ENCODE measurements at regions not wholly inside any gene's neighbourhood (a gene's known extent, or its start where the extent isn't known, plus 50 kb on each side); places are given as distances from the start of the nearest gene placed in this dataset.
A peak's percentile ranks its signal among the peaks of the same experiment; 100 is the strongest.
"Not testable (repeated sequence)": the region's sequence is repeated elsewhere in the genome, so short reads cannot be mapped to it uniquely, and the experiment has no call there.

GRCh38 chr12:46628176-46628575 is 197.6 kb downstream of the SLC38A4 start:
- WGBS (ENCODE audit: insufficient coverage), result no CpG with 5 or more reads among the region's 1 CpG
- peaks cover 0 to 3% (median 0%) of the 10 kb centered on the region in 3 donors for H3K9me3 Mint-ChIP-seq
- CTCF ChIA-PET, result no interaction called here

GRCh38 chr12:46627686-46628085 is 198.1 kb downstream of the SLC38A4 start:
- no peaks in the 10 kb centered on the region for H3K27me3 ChIP-seq (replicated peaks in 1 of 2; ENCODE audit: control insufficient read depth in 2 of 2, extremely low read depth in 1 of 2, insufficient read depth in 2 of 2, low read length in 1 of 2)
- POLR2A ChIA-PET, result no interaction called here
- no peaks in the 10 kb centered on the region for H3K9me3 ChIP-seq
- H3K27ac ChIP-seq (ENCODE audit: low read length), result no peak overlapping the region
- no peak for DNase-seq
- H3K4me3 Mint-ChIP-seq, result no peak overlapping the region
- no peak overlapping the region for H3K4me3 ChIP-seq (ENCODE audit: control insufficient read depth in 1 of 2, extremely low read depth in 1 of 2, low read length in 1 of 2)
- peaks cover 7 to 10% (median 8%) of the 10 kb centered on the region in 3 donors for H3K4me1 Mint-ChIP-seq
- H3K36me3 ChIP-seq (ENCODE audit: control insufficient read depth in 2 of 2, extremely low read depth in 1 of 2, insufficient read depth in 1 of 2, low read length in 1 of 2), result no peaks in the 10 kb centered on the region
- no peak for ATAC-seq (replicated peaks in 1 of 4)
- H3K36me3 Mint-ChIP-seq, result no peaks in the 10 kb centered on the region
- no peaks in the 10 kb centered on the region for H3K27me3 Mint-ChIP-seq
- no peak overlapping the region for H3K27ac Mint-ChIP-seq
- CTCF ChIA-PET, result interaction anchor here in 1 of 2 donors (0.7 kb wide), 1 partner anchor 42 kb away, joined by 3 read pairs; no protein-coding TSS in a partner anchor
- 94% methylated on average over 2 of the region's 3 CpGs for whole genome bisulfite sequencing (ENCODE audit: insufficient coverage)
- H3K4me1 ChIP-seq (ENCODE audit: control insufficient read depth in 1 of 2, extremely low read depth in 1 of 2, insufficient read depth in 2 of 2, low read length in 2 of 2), result peaks cover 0 to 4% of the 10 kb centered on the region in 2 experiments
- no peaks in the 10 kb centered on the region for H3K9me3 Mint-ChIP-seq

More at GRCh38 chr12:46628176-46628575, 197.6 kb downstream of the SLC38A4 start:
- Mint-ChIP-seq H3K27me3 (no peaks in the 10 kb centered on the region), H3K4me3 (no peak overlapping the region), H3K36me3 (no peaks in the 10 kb centered on the region), H3K4me1 (peaks cover 7 to 10% (median 8%) of the 10 kb centered on the region in 3 donors), H3K27ac (no peak overlapping the region)
- Histone ChIP-seq H3K27me3 (replicated peaks in 1 of 2; ENCODE audit: control insufficient read depth in 2 of 2, extremely low read depth in 1 of 2, insufficient read depth in 2 of 2, low read length in 1 of 2) (no peaks in the 10 kb centered on the region), H3K4me3 (ENCODE audit: control insufficient read depth in 1 of 2, extremely low read depth in 1 of 2, low read length in 1 of 2) (no peak overlapping the region), H3K9me3 (no peaks in the 10 kb centered on the region), H3K27ac (ENCODE audit: low read length) (no peak overlapping the region), H3K4me1 (ENCODE audit: control insufficient read depth in 1 of 2, extremely low read depth in 1 of 2, insufficient read depth in 2 of 2, low read length in 2 of 2) (peaks cover 0 to 4% of the 10 kb centered on the region in 2 experiments), H3K36me3 (ENCODE audit: control insufficient read depth in 2 of 2, extremely low read depth in 1 of 2, insufficient read depth in 1 of 2, low read length in 1 of 2) (no peaks in the 10 kb centered on the region)
- POLR2A ChIA-PET, result no interaction called here
- DNase-seq (no peak), ATAC-seq (replicated peaks in 1 of 4) (no peak)

- H3K4me1 Mint-ChIP-seq, POLR2A ChIA-PET: not testable (repeated sequence)
- WGBS (ENCODE audit: insufficient coverage), result no CpG with 5 or more reads among the region's 5 CpGs
These were observed 206.3 kb downstream of the SLC38A4 start for GRCh38 chr12:46619474-46619873.

GRCh38 chr12:46617737-46618136 is 208.1 kb downstream of the SLC38A4 start:
- DNase-seq; H3K4me1 Mint-ChIP-seq; H3K27me3 Mint-ChIP-seq; H3K4me1 ChIP-seq (ENCODE audit: control insufficient read depth in 1 of 2, extremely low read depth in 1 of 2, insufficient read depth in 2 of 2, low read length in 2 of 2); CTCF ChIA-PET; H3K27me3 ChIP-seq (replicated peaks in 1 of 2; ENCODE audit: control insufficient read depth in 2 of 2, extremely low read depth in 1 of 2, insufficient read depth in 2 of 2, low read length in 1 of 2); H3K4me3 Mint-ChIP-seq; H3K4me3 ChIP-seq (ENCODE audit: control insufficient read depth in 1 of 2, extremely low read depth in 1 of 2, low read length in 1 of 2); H3K27ac ChIP-seq (ENCODE audit: low read length); H3K9me3 ChIP-seq; H3K36me3 ChIP-seq (ENCODE audit: control insufficient read depth in 2 of 2, extremely low read depth in 1 of 2, insufficient read depth in 1 of 2, low read length in 1 of 2); H3K27ac Mint-ChIP-seq; POLR2A ChIA-PET; ATAC-seq (replicated peaks in 1 of 4): not testable (repeated sequence)
- H3K9me3 Mint-ChIP-seq, result peaks cover 7 to 19% (median 14%) of the 10 kb centered on the region in 3 donors
- peaks cover 14% of the 10 kb centered on the region for H3K36me3 Mint-ChIP-seq
- 95% methylated on average over 7 of the region's 11 CpGs for WGBS (ENCODE audit: insufficient coverage)

More at GRCh38 chr12:46619474-46619873, 206.3 kb downstream of the SLC38A4 start:
- H3K27ac ChIP-seq (ENCODE audit: low read length); H3K4me1 ChIP-seq (ENCODE audit: control insufficient read depth in 1 of 2, extremely low read depth in 1 of 2, insufficient read depth in 2 of 2, low read length in 2 of 2); H3K27me3 ChIP-seq (replicated peaks in 1 of 2; ENCODE audit: control insufficient read depth in 2 of 2, extremely low read depth in 1 of 2, insufficient read depth in 2 of 2, low read length in 1 of 2); H3K36me3 Mint-ChIP-seq; H3K4me3 Mint-ChIP-seq; CTCF ChIA-PET; ATAC-seq (replicated peaks in 1 of 4); H3K27ac Mint-ChIP-seq; H3K4me3 ChIP-seq (ENCODE audit: control insufficient read depth in 1 of 2, extremely low read depth in 1 of 2, low read length in 1 of 2); H3K9me3 ChIP-seq; H3K36me3 ChIP-seq (ENCODE audit: control insufficient read depth in 2 of 2, extremely low read depth in 1 of 2, insufficient read depth in 1 of 2, low read length in 1 of 2); DNase-seq; H3K27me3 Mint-ChIP-seq: not testable (repeated sequence)
- peaks cover 7 to 14% (median 13%) of the 10 kb centered on the region in 3 donors for H3K9me3 Mint-ChIP-seq

GRCh38 chr12:46617167-46617566 is 208.6 kb downstream of the SLC38A4 start:
- no peak overlapping the region for H3K4me3 ChIP-seq (ENCODE audit: control insufficient read depth in 1 of 2, extremely low read depth in 1 of 2, low read length in 1 of 2)
- no peak for ATAC-seq (replicated peaks in 1 of 4)
- Mint-ChIP-seq H3K27ac (no peak overlapping the region), H3K27me3 (no peaks in the 10 kb centered on the region), H3K4me1 (peaks cover 9 to 14% (median 9%) of the 10 kb centered on the region in 3 donors), H3K36me3 (peaks cover 14% of the 10 kb centered on the region), H3K9me3 (peaks cover 7 to 20% (median 14%) of the 10 kb centered on the region in 3 donors), H3K4me3 (no peak overlapping the region)
- H3K27ac ChIP-seq (ENCODE audit: low read length), result no peak overlapping the region
- ChIA-PET POLR2A (no interaction called here), CTCF (no interaction called here)
- H3K9me3 ChIP-seq, result no peaks in the 10 kb centered on the region
- no peaks in the 10 kb centered on the region for H3K27me3 ChIP-seq (replicated peaks in 1 of 2; ENCODE audit: control insufficient read depth in 2 of 2, extremely low read depth in 1 of 2, insufficient read depth in 2 of 2, low read length in 1 of 2)
- no CpG with 5 or more reads among the region's 4 CpGs for WGBS (ENCODE audit: insufficient coverage)
- no peaks in the 10 kb centered on the region for H3K36me3 ChIP-seq (ENCODE audit: control insufficient read depth in 2 of 2, extremely low read depth in 1 of 2, insufficient read depth in 1 of 2, low read length in 1 of 2)
- DNase-seq, result no peak
- no peaks in the 10 kb centered on the region for H3K4me1 ChIP-seq (ENCODE audit: control insufficient read depth in 1 of 2, extremely low read depth in 1 of 2, insufficient read depth in 2 of 2, low read length in 2 of 2)

GRCh38 chr12:46610754-46611153 is 215.0 kb downstream of the SLC38A4 start:
- DNase-seq (no peak), ATAC-seq (replicated peaks in 1 of 4) (no peak)
- H3K27ac ChIP-seq (ENCODE audit: low read length), result no peak overlapping the region
- H3K27ac Mint-ChIP-seq, result peak overlapping the region in 1 of 2 donors; percentile 43
- no peaks in the 10 kb centered on the region for H3K9me3 ChIP-seq
- H3K4me3 ChIP-seq (ENCODE audit: control insufficient read depth in 1 of 2, extremely low read depth in 1 of 2, low read length in 1 of 2), result no peak overlapping the region
- peaks cover 9% of the 10 kb centered on the region for H3K36me3 Mint-ChIP-seq
- H3K4me1 ChIP-seq (ENCODE audit: control insufficient read depth in 1 of 2, extremely low read depth in 1 of 2, insufficient read depth in 2 of 2, low read length in 2 of 2), result peaks cover 21 to 22% of the 10 kb centered on the region in 2 experiments
- H3K4me1 Mint-ChIP-seq, result peaks cover 42 to 49% (median 45%) of the 10 kb centered on the region in 3 donors
- H3K4me3 Mint-ChIP-seq, result no peak overlapping the region
- no peaks in the 10 kb centered on the region for H3K27me3 ChIP-seq (replicated peaks in 1 of 2; ENCODE audit: control insufficient read depth in 2 of 2, extremely low read depth in 1 of 2, insufficient read depth in 2 of 2, low read length in 1 of 2)
- POLR2A ChIA-PET, result no interaction called here
- H3K27me3 Mint-ChIP-seq, result no peaks in the 10 kb centered on the region
- CTCF ChIA-PET, result no interaction called here
- peaks cover 1 to 11% (median 10%) of the 10 kb centered on the region in 3 donors for H3K9me3 Mint-ChIP-seq
- H3K36me3 ChIP-seq (ENCODE audit: control insufficient read depth in 2 of 2, extremely low read depth in 1 of 2, insufficient read depth in 1 of 2, low read length in 1 of 2), result no peaks in the 10 kb centered on the region
- WGBS (ENCODE audit: insufficient coverage), result 100% methylated on average over 1 of the region's 3 CpGs
